ENCODE measurements at regions not wholly inside any gene's neighbourhood (a gene's known extent, or its start where the extent isn't known, plus 50 kb on each side); places are given as distances from the start of the nearest gene placed in this dataset.

DNA sequence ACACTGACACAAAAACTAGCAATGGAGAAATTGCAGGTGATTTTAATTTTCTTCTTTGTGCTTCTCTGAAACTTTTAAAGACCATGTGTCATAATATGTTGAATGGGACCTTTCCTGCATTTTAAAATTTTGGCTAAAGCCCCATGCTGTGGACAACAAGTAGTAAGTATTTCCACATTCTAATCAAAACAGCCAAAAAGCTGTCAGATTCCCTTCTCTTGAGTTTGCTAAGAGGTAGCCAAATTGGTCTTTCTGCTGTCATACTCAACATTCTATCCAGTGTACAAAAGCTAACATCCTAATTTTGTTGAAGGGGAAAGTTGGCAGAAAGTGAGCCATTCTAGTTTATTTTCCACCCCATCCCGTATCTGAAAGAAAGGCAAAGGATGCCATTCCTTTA is 447.6 kb downstream of the TFEC start:
- no peak for FAIRE-seq
- H2BK15ac ChIP-seq (ENCODE audit: low read length), result no peak overlapping the region
- no peak overlapping the region for H2BK12ac ChIP-seq (ENCODE audit: low read depth, low read length)
- no peaks in the 10 kb centered on the region for H3K4me1 ChIP-seq (replicated peaks in 1 of 4; ENCODE audit: control insufficient read depth in 3 of 4, insufficient read depth in 4 of 4, low read length in 3 of 4)
- no peaks in the 10 kb centered on the region for H3K9me3 ChIP-seq (ENCODE audit: insufficient read depth in 2 of 2, low read depth in 1 of 2, low read length in 1 of 2)
- H2BK5ac ChIP-seq (ENCODE audit: low read depth, low read length), result no peak overlapping the region
- CTCF ChIA-PET (ENCODE audit: partially characterized antibody), result interaction anchor here (1.2 kb wide), 1 partner anchor 20 kb away, joined by 4 read pairs; no protein-coding TSS in a partner anchor
- H3K4me2 ChIP-seq (ENCODE audit: insufficient read depth in 1 of 2, low read depth in 2 of 2, low read length in 2 of 2), result no peak overlapping the region
- H4K20me1 ChIP-seq (replicated peaks in 1 of 2; ENCODE audit: control insufficient read depth in 1 of 2, insufficient read depth in 2 of 2, low read length in 2 of 2), result no peaks in the 10 kb centered on the region
- H3K36me3 ChIP-seq (ENCODE audit: control insufficient read depth in 2 of 4, insufficient read depth in 4 of 4, low read length in 3 of 4), result no peaks in the 10 kb centered on the region
- no peak for DNase-seq (ENCODE audit: low read depth in 1 of 2, low spot score in 2 of 2)
- WGBS, 2 experiments (ENCODE audit: extremely low coverage in 1 of 2, insufficient coverage in 1 of 2, insufficient read length in 1 of 2, insufficient replicate concordance in 2 of 2, low coverage in 1 of 2, low lambda C conversion rate in 2 of 2, missing lambda C conversion rate in 1 of 2), result 100% methylated on average over 1 of the region's 1 CpG; no CpG with 5 or more reads in 1 of the 2 experiments
- H3K56ac ChIP-seq (replicated peaks; ENCODE audit: insufficient read length, low read depth, low read length), result no peak overlapping the region
- H3K9ac ChIP-seq (replicated peaks in 1 of 4; ENCODE audit: extremely low read depth in 1 of 4, low read depth in 3 of 4, low read length in 3 of 4), result no peak overlapping the region
- H3K23ac ChIP-seq (ENCODE audit: insufficient read length), result no peak overlapping the region
- H3K27ac ChIP-seq (ENCODE audit: low read depth, low read length), result no peak overlapping the region
- no peak overlapping the region for H3K4me3 ChIP-seq (ENCODE audit: extremely low read depth in 1 of 4, insufficient read depth in 2 of 4, low read depth in 3 of 4, low read length in 4 of 4)
- H2AFZ ChIP-seq (ENCODE audit: low read length), result no peak overlapping the region
- no peak overlapping the region for H2BK20ac ChIP-seq (ENCODE audit: low read length)
- no peak overlapping the region for H4K91ac ChIP-seq (replicated peaks; ENCODE audit: insufficient read length, low read length)
- H3K27me3 ChIP-seq (replicated peaks in 1 of 4; ENCODE audit: control insufficient read depth in 3 of 4, extremely low read depth in 1 of 4, insufficient read depth in 3 of 4, low read length in 3 of 4), result no peaks in the 10 kb centered on the region
- H3K79me1 ChIP-seq (ENCODE audit: low read depth, low read length), result no peaks in the 10 kb centered on the region
- no peak overlapping the region for H2BK120ac ChIP-seq (replicated peaks; ENCODE audit: low read depth, low read length)
- no peak overlapping the region for H3K18ac ChIP-seq (ENCODE audit: extremely low read depth, low read length)
- H3K14ac ChIP-seq (ENCODE audit: insufficient read length), result no peak overlapping the region
- POLR2A ChIA-PET (ENCODE audit: partially characterized antibody), result no interaction called here
- no peak overlapping the region for H3K4ac ChIP-seq (replicated peaks; ENCODE audit: insufficient read length, low read depth, low read length)
- H3K23me2 ChIP-seq (ENCODE audit: low read depth, low read length), result peaks cover 3% of the 10 kb centered on the region; the same call in 1 of the 2 replicates
- H3K79me2 ChIP-seq (ENCODE audit: control insufficient read depth in 1 of 2, insufficient read depth in 2 of 2, low read length in 2 of 2), result no peaks in the 10 kb centered on the region
- H4K5ac ChIP-seq (ENCODE audit: insufficient read length, low read depth, low read length), result no peak overlapping the region
- no peak overlapping the region for H2AK5ac ChIP-seq (ENCODE audit: low read depth, low read length)
- TF ChIP-seq JUND (IDR thresholded peaks at IDR 0.05; ENCODE audit: low read length) (no peak), SIRT6 (IDR thresholded peaks at IDR 0.05; ENCODE audit: low read length) (no peak), TEAD4 (IDR thresholded peaks at IDR 0.05; ENCODE audit: low read depth, low read length) (no peak)
- no peak overlapping the region for H4K8ac ChIP-seq (ENCODE audit: extremely low read depth, insufficient read depth, low read length)
